Liver (tissue), 3 donors: ENCODE measurements at regions not wholly inside any gene's neighbourhood (a gene's known extent, or its start where the extent isn't known, plus 50 kb on each side); places are given as distances from the start of the nearest gene placed in this dataset.
A peak's percentile ranks its signal among the peaks of the same experiment; 100 is the strongest.

ENCODE experiments used
- FOXA2 ChIP-seq: IDR thresholded peaks from 2 replicates; pipeline ENCODE4 v1.6.1; 2016; ENCODE audit warnings: antibody characterized with exemption
- GABPA ChIP-seq, 2 donors: IDR thresholded peaks in 1 of 2; conservative IDR thresholded peaks in 1 of 2; 2 replicates each; pipeline ENCODE4 v1.6.1; 2016; ENCODE audit warnings: antibody characterized with exemption in 2 of 2, mild to moderate bottlenecking in 1 of 2, moderate library complexity in 1 of 2
- HNF4G ChIP-seq: IDR thresholded peaks from 2 replicates; pipeline ENCODE4 v1.6.1; 2016; ENCODE audit warnings: antibody characterized with exemption
- JUND ChIP-seq, 2 donors: IDR thresholded peaks; 2 replicates each; pipeline ENCODE4 v1.6.1; 2016; ENCODE audit warnings: antibody characterized with exemption in 2 of 2
- SP1 ChIP-seq: IDR thresholded peaks from 2 replicates; pipeline ENCODE4 v1.6.1; 2018; ENCODE audit warnings: antibody characterized with exemption, mild to moderate bottlenecking
- YY1 ChIP-seq: IDR thresholded peaks from 2 replicates; pipeline ENCODE4 v1.6.1; 2016; ENCODE audit warnings: antibody characterized with exemption, mild to moderate bottlenecking
- TF ChIP-seq, protein P1 (sequence below): fragments of 150-350 bp; IDR thresholded peaks from 2 replicates; pipeline ENCODE4 v1.5.1; 2017; ENCODE audit warnings: improper control_type of control experiment, low read depth, low read length; ENCODE audit not compliant: missing input control
- TF ChIP-seq, protein P2 (sequence below): IDR thresholded peaks from 2 replicates; pipeline ENCODE4 v1.6.1; 2016; ENCODE audit warnings: antibody characterized with exemption, mild to moderate bottlenecking
- TF ChIP-seq, protein P3 (sequence below): IDR thresholded peaks from 2 replicates; pipeline ENCODE4 v1.6.1; 2016; ENCODE audit warnings: antibody characterized with exemption
- TF ChIP-seq, protein P4 (sequence below): IDR thresholded peaks from 2 replicates; pipeline ENCODE4 v1.6.1; 2016; ENCODE audit warnings: antibody characterized with exemption
- TF ChIP-seq, protein P5 (sequence below): IDR thresholded peaks from 2 replicates; pipeline ENCODE4 v1.6.1; 2016; ENCODE audit warnings: antibody characterized with exemption
- donor health status: healthy.
- donor health status: healthy.

DNA sequence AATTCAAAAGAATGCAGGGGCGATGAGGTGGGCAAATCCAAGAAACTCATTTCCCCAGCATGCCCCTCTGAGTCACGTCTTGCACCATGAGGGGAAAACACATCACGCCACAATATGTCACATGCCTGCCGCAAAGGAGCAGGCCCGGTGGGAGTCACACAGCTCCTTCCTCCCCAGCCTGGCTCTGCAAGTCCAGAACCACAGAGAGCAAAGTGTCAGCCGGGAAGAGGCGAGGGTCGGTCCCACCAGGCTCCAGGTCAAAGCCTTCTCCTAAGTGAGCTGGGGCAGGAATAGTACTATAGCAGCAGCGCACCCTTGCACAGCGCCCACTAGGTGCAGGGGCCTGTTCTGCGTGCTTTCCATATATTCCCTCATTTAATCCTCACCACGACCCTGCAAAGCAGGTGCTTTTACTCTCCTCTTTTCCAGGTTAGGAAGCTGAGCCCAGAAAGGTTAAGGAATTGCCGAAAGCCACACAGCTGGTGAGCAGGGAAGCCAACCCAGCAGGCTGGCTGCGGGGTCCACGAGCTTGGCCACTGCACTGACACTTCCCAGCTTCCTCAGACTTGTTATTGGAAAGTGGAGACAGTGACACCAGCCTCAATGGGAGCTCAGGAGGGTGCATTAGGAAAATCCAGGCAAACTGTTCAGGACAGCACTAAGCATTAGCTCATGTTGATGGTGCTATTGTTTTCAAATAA lies 94.0 kb upstream of the ZMIZ1 start:
- TF ChIP-seq, protein P1, sequence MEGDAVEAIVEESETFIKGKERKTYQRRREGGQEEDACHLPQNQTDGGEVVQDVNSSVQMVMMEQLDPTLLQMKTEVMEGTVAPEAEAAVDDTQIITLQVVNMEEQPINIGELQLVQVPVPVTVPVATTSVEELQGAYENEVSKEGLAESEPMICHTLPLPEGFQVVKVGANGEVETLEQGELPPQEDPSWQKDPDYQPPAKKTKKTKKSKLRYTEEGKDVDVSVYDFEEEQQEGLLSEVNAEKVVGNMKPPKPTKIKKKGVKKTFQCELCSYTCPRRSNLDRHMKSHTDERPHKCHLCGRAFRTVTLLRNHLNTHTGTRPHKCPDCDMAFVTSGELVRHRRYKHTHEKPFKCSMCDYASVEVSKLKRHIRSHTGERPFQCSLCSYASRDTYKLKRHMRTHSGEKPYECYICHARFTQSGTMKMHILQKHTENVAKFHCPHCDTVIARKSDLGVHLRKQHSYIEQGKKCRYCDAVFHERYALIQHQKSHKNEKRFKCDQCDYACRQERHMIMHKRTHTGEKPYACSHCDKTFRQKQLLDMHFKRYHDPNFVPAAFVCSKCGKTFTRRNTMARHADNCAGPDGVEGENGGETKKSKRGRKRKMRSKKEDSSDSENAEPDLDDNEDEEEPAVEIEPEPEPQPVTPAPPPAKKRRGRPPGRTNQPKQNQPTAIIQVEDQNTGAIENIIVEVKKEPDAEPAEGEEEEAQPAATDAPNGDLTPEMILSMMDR, result peak; percentile 36
- no peak for TF ChIP-seq SP1
- no peak for TF ChIP-seq FOXA2
- TF ChIP-seq YY1, result no peak
- TF ChIP-seq, protein P2, sequence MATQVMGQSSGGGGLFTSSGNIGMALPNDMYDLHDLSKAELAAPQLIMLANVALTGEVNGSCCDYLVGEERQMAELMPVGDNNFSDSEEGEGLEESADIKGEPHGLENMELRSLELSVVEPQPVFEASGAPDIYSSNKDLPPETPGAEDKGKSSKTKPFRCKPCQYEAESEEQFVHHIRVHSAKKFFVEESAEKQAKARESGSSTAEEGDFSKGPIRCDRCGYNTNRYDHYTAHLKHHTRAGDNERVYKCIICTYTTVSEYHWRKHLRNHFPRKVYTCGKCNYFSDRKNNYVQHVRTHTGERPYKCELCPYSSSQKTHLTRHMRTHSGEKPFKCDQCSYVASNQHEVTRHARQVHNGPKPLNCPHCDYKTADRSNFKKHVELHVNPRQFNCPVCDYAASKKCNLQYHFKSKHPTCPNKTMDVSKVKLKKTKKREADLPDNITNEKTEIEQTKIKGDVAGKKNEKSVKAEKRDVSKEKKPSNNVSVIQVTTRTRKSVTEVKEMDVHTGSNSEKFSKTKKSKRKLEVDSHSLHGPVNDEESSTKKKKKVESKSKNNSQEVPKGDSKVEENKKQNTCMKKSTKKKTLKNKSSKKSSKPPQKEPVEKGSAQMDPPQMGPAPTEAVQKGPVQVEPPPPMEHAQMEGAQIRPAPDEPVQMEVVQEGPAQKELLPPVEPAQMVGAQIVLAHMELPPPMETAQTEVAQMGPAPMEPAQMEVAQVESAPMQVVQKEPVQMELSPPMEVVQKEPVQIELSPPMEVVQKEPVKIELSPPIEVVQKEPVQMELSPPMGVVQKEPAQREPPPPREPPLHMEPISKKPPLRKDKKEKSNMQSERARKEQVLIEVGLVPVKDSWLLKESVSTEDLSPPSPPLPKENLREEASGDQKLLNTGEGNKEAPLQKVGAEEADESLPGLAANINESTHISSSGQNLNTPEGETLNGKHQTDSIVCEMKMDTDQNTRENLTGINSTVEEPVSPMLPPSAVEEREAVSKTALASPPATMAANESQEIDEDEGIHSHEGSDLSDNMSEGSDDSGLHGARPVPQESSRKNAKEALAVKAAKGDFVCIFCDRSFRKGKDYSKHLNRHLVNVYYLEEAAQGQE, result no peak
- peak; percentile 13 to 35 for TF ChIP-seq JUND (IDR thresholded peaks at IDR 0.05)
- TF ChIP-seq GABPA (IDR thresholded peaks at IDR 0.05 in 1 of 2, conservative IDR thresholded peaks at IDR 0.05 in 1 of 2), result no peak
- no peak for TF ChIP-seq HNF4G
- TF ChIP-seq, protein P3, sequence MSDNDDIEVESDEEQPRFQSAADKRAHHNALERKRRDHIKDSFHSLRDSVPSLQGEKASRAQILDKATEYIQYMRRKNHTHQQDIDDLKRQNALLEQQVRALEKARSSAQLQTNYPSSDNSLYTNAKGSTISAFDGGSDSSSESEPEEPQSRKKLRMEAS, result no peak
- TF ChIP-seq, protein P4, sequence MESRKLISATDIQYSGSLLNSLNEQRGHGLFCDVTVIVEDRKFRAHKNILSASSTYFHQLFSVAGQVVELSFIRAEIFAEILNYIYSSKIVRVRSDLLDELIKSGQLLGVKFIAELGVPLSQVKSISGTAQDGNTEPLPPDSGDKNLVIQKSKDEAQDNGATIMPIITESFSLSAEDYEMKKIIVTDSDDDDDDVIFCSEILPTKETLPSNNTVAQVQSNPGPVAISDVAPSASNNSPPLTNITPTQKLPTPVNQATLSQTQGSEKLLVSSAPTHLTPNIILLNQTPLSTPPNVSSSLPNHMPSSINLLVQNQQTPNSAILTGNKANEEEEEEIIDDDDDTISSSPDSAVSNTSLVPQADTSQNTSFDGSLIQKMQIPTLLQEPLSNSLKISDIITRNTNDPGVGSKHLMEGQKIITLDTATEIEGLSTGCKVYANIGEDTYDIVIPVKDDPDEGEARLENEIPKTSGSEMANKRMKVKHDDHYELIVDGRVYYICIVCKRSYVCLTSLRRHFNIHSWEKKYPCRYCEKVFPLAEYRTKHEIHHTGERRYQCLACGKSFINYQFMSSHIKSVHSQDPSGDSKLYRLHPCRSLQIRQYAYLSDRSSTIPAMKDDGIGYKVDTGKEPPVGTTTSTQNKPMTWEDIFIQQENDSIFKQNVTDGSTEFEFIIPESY, result no peak
- TF ChIP-seq, protein P5, sequence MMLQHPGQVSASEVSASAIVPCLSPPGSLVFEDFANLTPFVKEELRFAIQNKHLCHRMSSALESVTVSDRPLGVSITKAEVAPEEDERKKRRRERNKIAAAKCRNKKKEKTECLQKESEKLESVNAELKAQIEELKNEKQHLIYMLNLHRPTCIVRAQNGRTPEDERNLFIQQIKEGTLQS, result no peak
